ENCODE measurements at regions not wholly inside any gene's neighbourhood (a gene's known extent, or its start where the extent isn't known, plus 50 kb on each side); places are given as distances from the start of the nearest gene placed in this dataset.
A peak's percentile ranks its signal among the peaks of the same experiment; 100 is the strongest.

DNA sequence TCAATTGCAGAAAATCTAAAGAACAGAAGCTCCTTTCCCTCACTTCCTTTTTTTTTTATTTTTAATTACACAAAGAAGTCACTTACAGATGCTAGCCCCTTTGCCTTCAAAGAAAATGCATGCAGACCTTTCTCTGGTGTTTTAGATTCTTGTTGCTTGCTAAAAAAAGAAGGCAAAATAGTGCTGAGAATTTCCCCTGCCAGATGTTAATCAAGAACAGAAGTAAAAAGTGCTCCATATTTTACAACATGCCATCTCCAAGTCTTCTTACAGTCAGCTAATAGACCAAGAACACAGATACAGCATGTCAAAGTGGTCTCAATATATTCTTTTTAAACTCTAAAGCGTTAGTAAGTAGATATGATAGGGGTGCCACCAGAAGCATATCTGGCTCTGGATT lies 142.8 kb upstream of the RGMB start:
- Histone ChIP-seq H2BK5ac (ENCODE audit: low read depth, low read length, poor library complexity) (no peak overlapping the region), H3K9ac (ENCODE audit: low read length) (no peak overlapping the region), H3K27ac (ENCODE audit: low read depth, low read length) (no peak overlapping the region), H3K79me2 (ENCODE audit: control insufficient read depth, insufficient read depth, low read length, poor library complexity) (no peaks in the 10 kb centered on the region), H4K8ac (ENCODE audit: low read depth, low read length) (no peak overlapping the region), H3K36me3 (ENCODE audit: control insufficient read depth in 1 of 2, insufficient read depth in 2 of 2, low read length in 2 of 2) (no peaks in the 10 kb centered on the region), H2AK5ac (ENCODE audit: low read length) (no peak overlapping the region), H2BK120ac (ENCODE audit: insufficient read depth, low read length, poor library complexity) (no peak overlapping the region), H3K18ac (ENCODE audit: low read length) (no peak overlapping the region), H2AFZ (ENCODE audit: insufficient read depth, low read length, poor library complexity) (no peak overlapping the region), H3K4me3 (ENCODE audit: low read depth, low read length) (no peak overlapping the region), H3K4me1 (ENCODE audit: control insufficient read depth in 1 of 2, insufficient read depth in 2 of 2, low read length in 2 of 2) (no peaks in the 10 kb centered on the region), H3K14ac (ENCODE audit: low read length) (no peak overlapping the region), H3K79me1 (ENCODE audit: low read length) (no peaks in the 10 kb centered on the region), H3K4me2 (ENCODE audit: low read length) (no peak overlapping the region), H3K9me3 (ENCODE audit: insufficient read depth, low read depth, low read length) (no peaks in the 10 kb centered on the region), H3K27me3 (ENCODE audit: insufficient read depth, low read length) (no peaks in the 10 kb centered on the region), H4K12ac (ENCODE audit: low read depth, low read length) (no peak overlapping the region), H2BK12ac (ENCODE audit: low read length) (no peak overlapping the region), H3K4ac (ENCODE audit: low read depth, low read length) (no peak overlapping the region), H3K23ac (ENCODE audit: low read length) (no peak overlapping the region), H4K91ac (ENCODE audit: low read depth, low read length) (no peak overlapping the region)
- no CpG with 5 or more reads among the region's 1 CpG for WGBS (ENCODE audit: extremely low coverage, insufficient coverage, insufficient read length)
- no peak for DNase-seq

DNA sequence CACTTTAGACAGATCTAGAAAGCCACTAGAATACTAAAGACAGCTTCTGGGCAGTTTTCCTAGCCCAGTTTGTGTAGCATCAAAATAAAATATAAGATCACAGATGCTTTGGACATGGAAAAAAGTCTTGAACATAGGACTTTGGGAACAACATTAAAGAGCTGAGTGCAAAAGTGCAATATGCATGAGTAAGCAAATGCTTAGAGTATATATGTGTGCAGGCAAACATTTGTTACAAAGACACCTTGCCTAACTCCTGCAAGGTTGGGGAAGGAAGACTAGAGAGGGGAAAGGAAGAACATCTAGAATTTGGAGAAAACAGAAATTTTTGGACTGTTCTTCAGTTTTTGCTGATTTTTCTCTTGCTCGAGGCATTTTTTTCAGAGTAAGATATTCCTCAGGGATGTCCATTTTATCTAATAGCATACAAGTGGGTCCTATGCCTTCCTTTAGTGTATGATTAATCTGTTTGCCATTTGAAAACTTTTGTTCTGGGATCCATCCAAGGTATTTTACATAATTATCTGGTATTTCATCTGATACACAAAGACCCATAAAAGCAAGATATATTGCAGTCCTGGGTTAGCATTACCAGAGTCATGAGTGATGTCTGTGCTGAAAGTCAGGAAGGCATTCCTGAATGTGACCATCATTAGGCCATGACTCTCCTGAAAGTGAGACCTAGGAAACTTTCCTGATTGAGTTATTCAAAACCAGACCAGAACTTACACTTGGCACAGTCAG lies 142.0 kb upstream of the RGMB start:
- no peak overlapping the region for H3K4me3 ChIP-seq (ENCODE audit: low read depth, low read length)
- H3K9me3 ChIP-seq (ENCODE audit: insufficient read depth, low read depth, low read length) = no peaks in the 10 kb centered on the region

DNA sequence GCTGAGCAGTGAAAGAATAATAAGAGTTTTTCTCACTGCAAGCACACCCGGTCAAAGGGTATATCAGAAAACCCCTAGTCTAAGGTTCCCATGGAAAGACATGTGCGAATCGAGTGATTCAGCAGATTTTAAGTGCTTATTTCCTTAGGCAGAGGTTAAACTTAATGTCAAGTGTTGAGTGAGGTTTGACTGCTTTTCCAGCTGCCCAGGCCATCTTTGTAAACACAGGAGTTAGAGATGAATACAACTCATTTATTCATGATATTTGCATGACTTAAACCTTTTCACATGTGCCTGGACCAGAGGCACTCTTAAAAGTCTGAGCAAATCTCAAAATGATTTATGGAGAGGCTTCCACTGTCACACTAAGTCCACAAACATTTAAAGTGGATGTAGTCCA lies 137.8 kb upstream of the RGMB start:
- no peak overlapping the region for H2BK120ac ChIP-seq (ENCODE audit: insufficient read depth, low read length, poor library complexity)
- no peaks in the 10 kb centered on the region for H3K9me3 ChIP-seq (ENCODE audit: insufficient read depth, low read depth, low read length)
- H2AK5ac ChIP-seq (ENCODE audit: low read length) = no peak overlapping the region
- no peak overlapping the region for H2BK5ac ChIP-seq (ENCODE audit: low read depth, low read length, poor library complexity)
- no peak overlapping the region for H3K27ac ChIP-seq (ENCODE audit: low read depth, low read length)
- H3K18ac ChIP-seq (ENCODE audit: low read length) = no peak overlapping the region
- no peak overlapping the region for H3K14ac ChIP-seq (ENCODE audit: low read length)
- H2AFZ ChIP-seq (ENCODE audit: insufficient read depth, low read length, poor library complexity) = no peak overlapping the region
- H3K4me3 ChIP-seq (ENCODE audit: low read depth, low read length) = no peak overlapping the region
- H4K8ac ChIP-seq (ENCODE audit: low read depth, low read length) = no peak overlapping the region
- no peaks in the 10 kb centered on the region for H3K79me2 ChIP-seq (ENCODE audit: control insufficient read depth, insufficient read depth, low read length, poor library complexity)
- no peak overlapping the region for H3K9ac ChIP-seq (ENCODE audit: low read length)
- no peak overlapping the region for H3K4ac ChIP-seq (ENCODE audit: low read depth, low read length)
- no peaks in the 10 kb centered on the region for H3K36me3 ChIP-seq (ENCODE audit: control insufficient read depth in 1 of 2, insufficient read depth in 2 of 2, low read length in 2 of 2)
- no peak overlapping the region for H4K91ac ChIP-seq (ENCODE audit: low read depth, low read length)
- H4K12ac ChIP-seq (ENCODE audit: low read depth, low read length) = no peak overlapping the region
- no peak overlapping the region for H3K23ac ChIP-seq (ENCODE audit: low read length)
- no peaks in the 10 kb centered on the region for H3K4me1 ChIP-seq (ENCODE audit: control insufficient read depth in 1 of 2, insufficient read depth in 2 of 2, low read length in 2 of 2)
- WGBS (ENCODE audit: extremely low coverage, insufficient coverage, insufficient read length) = no CpG with 5 or more reads among the region's 3 CpGs
- H3K4me2 ChIP-seq (ENCODE audit: low read length) = no peak overlapping the region
- DNase-seq = no peak
- no peak overlapping the region for H2BK12ac ChIP-seq (ENCODE audit: low read length)
- no peaks in the 10 kb centered on the region for H3K27me3 ChIP-seq (ENCODE audit: insufficient read depth, low read length)
- no peaks in the 10 kb centered on the region for H3K79me1 ChIP-seq (ENCODE audit: low read length)

More for the DNA sequence above, 142.0 kb upstream of the RGMB start:
- no peak overlapping the region for H3K4ac ChIP-seq (ENCODE audit: low read depth, low read length)
- no peak overlapping the region for H4K91ac ChIP-seq (ENCODE audit: low read depth, low read length)
- H2BK12ac ChIP-seq (ENCODE audit: low read length) = no peak overlapping the region
- no CpG with 5 or more reads among the region's 1 CpG for WGBS (ENCODE audit: extremely low coverage, insufficient coverage, insufficient read length)
- no peaks in the 10 kb centered on the region for H3K4me1 ChIP-seq (ENCODE audit: control insufficient read depth in 1 of 2, insufficient read depth in 2 of 2, low read length in 2 of 2)
- no peak overlapping the region for H3K4me2 ChIP-seq (ENCODE audit: low read length)
- H3K18ac ChIP-seq (ENCODE audit: low read length) = no peak overlapping the region
- no peak overlapping the region for H2AK5ac ChIP-seq (ENCODE audit: low read length)
- H3K36me3 ChIP-seq (ENCODE audit: control insufficient read depth in 1 of 2, insufficient read depth in 2 of 2, low read length in 2 of 2) = no peaks in the 10 kb centered on the region
- no peak overlapping the region for H2BK5ac ChIP-seq (ENCODE audit: low read depth, low read length, poor library complexity)
- no peak overlapping the region for H4K12ac ChIP-seq (ENCODE audit: low read depth, low read length)
- H3K23ac ChIP-seq (ENCODE audit: low read length) = no peak overlapping the region
- no peaks in the 10 kb centered on the region for H3K27me3 ChIP-seq (ENCODE audit: insufficient read depth, low read length)
- no peak overlapping the region for H2AFZ ChIP-seq (ENCODE audit: insufficient read depth, low read length, poor library complexity)
- peak; percentile 21 to 34 for DNase-seq
- no peaks in the 10 kb centered on the region for H3K79me1 ChIP-seq (ENCODE audit: low read length)
- peak overlapping the region; percentile 1 for H3K27ac ChIP-seq (ENCODE audit: low read depth, low read length)
- no peaks in the 10 kb centered on the region for H3K79me2 ChIP-seq (ENCODE audit: control insufficient read depth, insufficient read depth, low read length, poor library complexity)
- H3K9ac ChIP-seq (ENCODE audit: low read length) = no peak overlapping the region
- no peak overlapping the region for H4K8ac ChIP-seq (ENCODE audit: low read depth, low read length)
- no peak overlapping the region for H3K14ac ChIP-seq (ENCODE audit: low read length)
- no peak overlapping the region for H2BK120ac ChIP-seq (ENCODE audit: insufficient read depth, low read length, poor library complexity)

- no peak overlapping the region for H3K4me3 ChIP-seq (ENCODE audit: low read depth, low read length)
These were observed 136.3 kb upstream of the RGMB start for GRCh38 chr5:98637116-98637515.

More at GRCh38 chr5:98637116-98637515, 136.3 kb upstream of the RGMB start:
- Histone ChIP-seq H2BK120ac (ENCODE audit: insufficient read depth, low read length, poor library complexity) (no peak overlapping the region), H3K4me2 (ENCODE audit: low read length) (no peak overlapping the region), H3K9ac (ENCODE audit: low read length) (no peak overlapping the region), H3K36me3 (ENCODE audit: control insufficient read depth in 1 of 2, insufficient read depth in 2 of 2, low read length in 2 of 2) (no peaks in the 10 kb centered on the region), H4K91ac (ENCODE audit: low read depth, low read length) (no peak overlapping the region), H2AFZ (ENCODE audit: insufficient read depth, low read length, poor library complexity) (no peak overlapping the region), H3K9me3 (ENCODE audit: insufficient read depth, low read depth, low read length) (no peaks in the 10 kb centered on the region), H2AK5ac (ENCODE audit: low read length) (no peak overlapping the region), H4K8ac (ENCODE audit: low read depth, low read length) (no peak overlapping the region), H3K79me1 (ENCODE audit: low read length) (no peaks in the 10 kb centered on the region), H3K4ac (ENCODE audit: low read depth, low read length) (no peak overlapping the region), H3K18ac (ENCODE audit: low read length) (no peak overlapping the region), H3K4me1 (ENCODE audit: control insufficient read depth in 1 of 2, insufficient read depth in 2 of 2, low read length in 2 of 2) (no peaks in the 10 kb centered on the region), H2BK5ac (ENCODE audit: low read depth, low read length, poor library complexity) (no peak overlapping the region), H3K79me2 (ENCODE audit: control insufficient read depth, insufficient read depth, low read length, poor library complexity) (no peaks in the 10 kb centered on the region), H3K27ac (ENCODE audit: low read depth, low read length) (no peak overlapping the region), H3K27me3 (ENCODE audit: insufficient read depth, low read length) (no peaks in the 10 kb centered on the region), H3K23ac (ENCODE audit: low read length) (no peak overlapping the region), H2BK12ac (ENCODE audit: low read length) (no peak overlapping the region), H3K14ac (ENCODE audit: low read length) (no peak overlapping the region), H4K12ac (ENCODE audit: low read depth, low read length) (no peak overlapping the region)
- DNase-seq = no peak
- WGBS (ENCODE audit: extremely low coverage, insufficient coverage, insufficient read length) = no CpG with 5 or more reads among the region's 1 CpG
